PC-3 (cell line): ENCODE measurements at regions not wholly inside any gene's neighbourhood (a gene's known extent, or its start where the extent isn't known, plus 50 kb on each side); places are given as distances from the start of the nearest gene placed in this dataset.
"Not testable (repeated sequence)": the region's sequence is repeated elsewhere in the genome, so short reads cannot be mapped to it uniquely, and the experiment has no call there.

ENCODE experiments used
- ATAC-seq: fragments of 200-7000 bp; cut with Tn5 transposase; 2 replicates; pipeline ENCODE4 v1.9.1; 2020; ENCODE audit warnings: mild to moderate bottlenecking, moderate library complexity
- BruUV-seq: library from RNA; stranded (reverse); fragments of 400-500 nt; replicated peaks from 2 replicates; lab custom pipeline; 2021; lab: Mats Ljungman, UMichigan
- CTCF ChIA-PET: fragments of 300-600 bp; sonication (Branson Sonifier 250); formaldehyde crosslinking; loops from one replicate; lab custom pipeline; 2022; ENCODE audit warnings: antibody characterized with exemption; lab: Charles Lee
- POLR2A ChIA-PET: fragments of 300-600 bp; sonication (Branson Sonifier 250); formaldehyde crosslinking; loops from one replicate; lab custom pipeline; 2022; ENCODE audit warnings: antibody characterized with exemption; ENCODE audit not compliant: unreplicated experiment; lab: Charles Lee
- DNase-seq: peaks from one replicate; pipeline ENCODE4 v3.0.0-alpha.2; 2015
- H2AFZ ChIP-seq: fragments of 300-600 bp; sonication (generic); 2 replicates; pipeline ENCODE4 v1.6.0; 2016; ENCODE audit warnings: antibody characterized with exemption, low read length
- H3F3A ChIP-seq: fragments of 300-600 bp; sonication (generic); one replicate; pipeline ENCODE4 v1.6.0; 2017; ENCODE audit warnings: antibody characterized with exemption, low read length, control low read depth, mild to moderate bottlenecking; ENCODE audit not compliant: unreplicated experiment
- H3K27ac ChIP-seq: fragments of 300-600 bp; sonication (generic); 2 replicates; pipeline ENCODE4 v1.5.1; 2016; ENCODE audit warnings: mild to moderate bottlenecking, low read length
- H3K27me3 ChIP-seq: fragments of 300-600 bp; sonication (generic); 2 replicates; pipeline ENCODE4 v1.6.1; 2016; ENCODE audit warnings: low read length, mixed read lengths
- H3K36me3 ChIP-seq: fragments of 300-600 bp; sonication (generic); 2 replicates; pipeline ENCODE4 v1.6.1; 2016; ENCODE audit warnings: low read depth, mixed run types, low read length, mixed read lengths
- H3K4me1 ChIP-seq: fragments of 300-600 bp; sonication (generic); 2 replicates; pipeline ENCODE4 v1.5.1; 2016; ENCODE audit warnings: low read length; ENCODE audit not compliant: insufficient read depth
- H3K4me2 ChIP-seq: fragments of 300-600 bp; sonication (generic); 2 replicates; pipeline ENCODE4 v1.6.0; 2016; ENCODE audit warnings: low read length
- H3K4me3 ChIP-seq: fragments of 300-600 bp; sonication (generic); 2 replicates; pipeline ENCODE4 v1.5.1; 2016; ENCODE audit warnings: mild to moderate bottlenecking, low read length, mixed read lengths
- H3K79me2 ChIP-seq: fragments of 300-600 bp; sonication (generic); 2 replicates; pipeline ENCODE4 v1.6.1; 2017; ENCODE audit warnings: low read length, mixed read lengths
- H3K9ac ChIP-seq: fragments of 300-600 bp; sonication (generic); 2 replicates; pipeline ENCODE4 v1.6.0; 2016; ENCODE audit warnings: mild to moderate bottlenecking, low read length
- H3K9me2 ChIP-seq: fragments of 300-600 bp; sonication (generic); replicated peaks from 2 replicates; pipeline ENCODE4 v1.6.1; 2016; ENCODE audit warnings: mixed run types, low read length, mixed read lengths
- H3K9me3 ChIP-seq: fragments of 300-600 bp; sonication (generic); 2 replicates; pipeline ENCODE4 v1.6.1; 2016; ENCODE audit warnings: low read length, mixed read lengths
- H4K20me1 ChIP-seq: fragments of 300-600 bp; sonication (generic); 2 replicates; pipeline ENCODE4 v1.6.1; 2016; ENCODE audit warnings: low read length, mixed read lengths
- intact Hi-C: fragments of 100-400 bp; cut with micrococcal nuclease; formaldehyde crosslinking; loops from 2 replicates; pipeline ENCODE4 v1.9.0; 2023

DNA sequence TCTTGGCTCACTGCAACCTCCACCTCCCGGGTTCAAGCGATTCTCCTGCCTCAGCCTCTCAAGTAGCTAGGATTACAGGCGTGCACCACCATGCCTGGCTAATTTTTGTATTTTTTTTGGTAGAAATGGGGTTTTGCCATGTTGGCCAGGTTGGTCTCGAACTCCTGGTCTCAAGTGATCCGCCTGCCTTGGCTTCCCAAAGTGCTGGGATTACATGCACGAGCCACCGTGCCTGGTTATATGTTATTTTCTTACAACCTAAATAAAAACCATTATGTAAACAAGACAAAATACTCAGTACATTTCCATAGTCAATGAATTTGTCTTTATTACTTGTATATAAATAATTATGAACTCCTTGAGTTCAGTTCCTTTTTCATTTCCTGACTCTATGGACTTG, 75.7 kb upstream of the TPTE start:
- H3K9me2 ChIP-seq, H2AFZ ChIP-seq, intact Hi-C loops, H3K36me3 ChIP-seq, POLR2A ChIA-PET, H3K4me1 ChIP-seq, H3F3A ChIP-seq, CTCF ChIA-PET, BruUV-seq, H4K20me1 ChIP-seq, ATAC-seq, H3K4me3 ChIP-seq, H3K27me3 ChIP-seq, H3K4me2 ChIP-seq, H3K79me2 ChIP-seq, DNase-seq, H3K27ac ChIP-seq, H3K9ac ChIP-seq: not testable (repeated sequence)
- H3K9me3 ChIP-seq = peaks cover 33% of the 10 kb centered on the region

DNA sequence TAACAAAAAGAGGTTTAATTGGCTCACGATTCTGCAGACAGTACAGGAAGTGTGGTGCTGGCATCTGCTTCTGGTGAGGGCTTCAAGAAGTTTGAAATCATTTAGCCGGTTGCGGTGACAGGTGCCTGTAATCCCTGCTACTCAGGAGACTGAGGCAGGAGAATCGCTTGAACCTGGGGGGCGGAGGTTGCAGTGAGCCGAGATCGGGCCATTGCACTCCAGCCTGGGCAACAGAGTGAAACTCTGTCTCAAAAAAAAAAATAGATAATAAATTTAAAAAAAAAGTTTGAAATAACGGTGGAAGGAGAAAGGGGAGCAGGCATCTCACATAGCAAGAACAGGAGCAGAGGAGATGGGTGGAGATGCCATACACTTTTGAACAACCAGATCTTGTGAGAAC, 71.9 kb upstream of the TPTE start:
- POLR2A ChIA-PET, H3K27ac ChIP-seq, H3K27me3 ChIP-seq, H3K79me2 ChIP-seq, H4K20me1 ChIP-seq, ATAC-seq, BruUV-seq, H3K4me3 ChIP-seq, H3K4me2 ChIP-seq, H2AFZ ChIP-seq, H3K4me1 ChIP-seq, H3K9me2 ChIP-seq, CTCF ChIA-PET, DNase-seq, H3F3A ChIP-seq, H3K36me3 ChIP-seq, H3K9ac ChIP-seq, intact Hi-C loops: not testable (repeated sequence)
- peaks cover 31% of the 10 kb centered on the region for H3K9me3 ChIP-seq

DNA sequence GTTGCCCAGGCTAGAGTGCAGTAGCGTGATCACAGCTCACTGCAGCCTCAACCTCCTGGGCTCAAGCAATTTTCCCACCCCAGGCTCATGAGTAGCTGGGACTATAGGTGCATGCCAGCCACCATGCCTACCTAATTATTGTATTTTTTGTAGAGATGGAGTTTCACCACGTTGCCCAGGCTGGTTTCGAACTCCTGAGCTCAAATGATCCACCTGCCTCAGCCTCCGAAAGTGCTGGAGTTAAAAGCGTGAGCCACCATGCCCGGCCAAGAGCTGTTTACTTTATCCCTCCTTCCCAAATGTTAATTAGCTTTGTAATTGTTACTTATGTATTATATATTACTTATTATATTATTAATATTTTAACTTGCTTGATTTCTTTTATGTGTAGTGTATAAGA, 70.1 kb upstream of the TPTE start:
- H3K27ac ChIP-seq, H3F3A ChIP-seq, H4K20me1 ChIP-seq, H3K4me1 ChIP-seq, intact Hi-C loops, H3K36me3 ChIP-seq, POLR2A ChIA-PET, DNase-seq, CTCF ChIA-PET, H3K4me3 ChIP-seq, BruUV-seq, H3K9ac ChIP-seq, H3K79me2 ChIP-seq, H3K27me3 ChIP-seq, ATAC-seq, H3K9me2 ChIP-seq, H2AFZ ChIP-seq, H3K4me2 ChIP-seq: not testable (repeated sequence)
- H3K9me3 ChIP-seq = peaks cover 32% of the 10 kb centered on the region

DNA sequence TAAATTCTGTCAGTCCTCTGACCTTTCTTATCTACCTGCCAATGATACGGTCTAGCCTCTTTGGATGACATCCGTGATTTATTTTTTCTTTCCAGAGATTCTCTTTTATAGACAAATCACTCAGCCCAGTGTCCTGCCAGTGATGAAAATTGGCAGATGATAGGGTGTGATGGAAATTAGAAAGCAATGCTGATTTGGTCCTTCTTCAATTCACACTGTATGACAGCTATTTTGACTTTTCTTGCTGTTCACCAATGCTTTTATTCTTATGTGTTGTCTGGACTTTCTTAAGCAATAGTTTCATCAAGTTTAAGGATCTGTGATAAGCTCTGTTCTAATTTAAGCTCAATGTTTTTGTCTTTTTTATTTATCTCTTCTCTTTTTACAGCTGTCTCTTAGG, 63.6 kb upstream of the TPTE start:
- H3F3A ChIP-seq, H2AFZ ChIP-seq, H4K20me1 ChIP-seq, POLR2A ChIA-PET, H3K27ac ChIP-seq, H3K27me3 ChIP-seq, BruUV-seq, CTCF ChIA-PET, DNase-seq, H3K9me2 ChIP-seq, H3K4me2 ChIP-seq, H3K36me3 ChIP-seq, H3K4me1 ChIP-seq, H3K4me3 ChIP-seq, H3K79me2 ChIP-seq, intact Hi-C loops, ATAC-seq, H3K9ac ChIP-seq: not testable (repeated sequence)
- H3K9me3 ChIP-seq = peaks cover 39% of the 10 kb centered on the region

DNA sequence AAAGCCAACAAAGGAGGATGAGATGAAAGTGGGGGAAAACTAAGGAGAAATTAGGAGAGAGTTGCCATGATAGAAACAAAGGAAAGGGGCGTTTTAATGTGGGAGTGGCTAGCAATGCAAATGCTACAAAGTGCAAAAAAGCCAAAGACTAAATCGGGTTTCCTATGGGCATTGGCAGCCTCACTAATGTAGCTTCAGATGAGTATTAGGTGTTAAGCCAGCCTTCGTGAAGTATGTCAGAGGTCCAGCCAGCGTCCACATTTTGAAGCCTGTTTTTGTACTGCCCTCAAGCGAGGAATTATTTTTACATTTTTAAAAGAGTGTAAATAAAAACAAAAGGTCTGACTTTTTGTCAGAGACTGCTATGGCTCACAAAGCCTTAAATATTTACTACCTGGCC, 60.4 kb upstream of the TPTE start:
- POLR2A ChIA-PET, H2AFZ ChIP-seq, H3K4me2 ChIP-seq, BruUV-seq, H3K27ac ChIP-seq, H3K4me3 ChIP-seq, CTCF ChIA-PET, H3K9ac ChIP-seq, H3K9me2 ChIP-seq, ATAC-seq, H3K36me3 ChIP-seq, H3F3A ChIP-seq, H3K27me3 ChIP-seq, intact Hi-C loops, H3K79me2 ChIP-seq, H4K20me1 ChIP-seq, DNase-seq, H3K4me1 ChIP-seq: not testable (repeated sequence)
- peaks cover 37% of the 10 kb centered on the region for H3K9me3 ChIP-seq

DNA sequence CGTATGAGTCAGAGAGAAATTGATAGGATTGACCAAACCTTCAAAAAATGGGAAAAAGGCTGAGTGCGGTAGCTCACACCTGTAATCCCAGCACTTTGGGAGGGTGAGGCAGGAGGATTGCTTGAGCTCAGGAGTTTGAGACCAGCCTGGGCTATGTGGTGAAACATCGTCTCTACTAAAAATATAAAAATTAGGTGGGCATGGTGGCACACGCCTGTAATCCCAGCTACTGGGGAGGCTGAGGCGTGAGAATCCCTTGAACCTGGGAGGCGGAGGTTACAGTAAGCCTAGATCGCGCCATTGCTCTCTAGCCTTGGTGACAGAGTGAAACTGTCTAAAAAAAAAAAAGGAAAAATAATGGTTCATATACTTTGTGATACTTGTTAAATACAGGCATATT, 59.9 kb upstream of the TPTE start:
- H2AFZ ChIP-seq, CTCF ChIA-PET, H3K4me2 ChIP-seq, H3K79me2 ChIP-seq, H3K27ac ChIP-seq, H3K36me3 ChIP-seq, intact Hi-C loops, H3F3A ChIP-seq, H4K20me1 ChIP-seq, POLR2A ChIA-PET, ATAC-seq, H3K9me2 ChIP-seq, BruUV-seq, H3K4me1 ChIP-seq, H3K27me3 ChIP-seq, DNase-seq, H3K4me3 ChIP-seq, H3K9ac ChIP-seq: not testable (repeated sequence)
- H3K9me3 ChIP-seq = peaks cover 39% of the 10 kb centered on the region
